GM10266 (cell line): ENCODE measurements at regions not wholly inside any gene's neighbourhood (a gene's known extent, or its start where the extent isn't known, plus 50 kb on each side); places are given as distances from the start of the nearest gene placed in this dataset.

ENCODE experiments used
- DNase-seq: peaks from one replicate; pipeline ENCODE4 v3.0.0; 2012; ENCODE audit errors: extremely low spot score
- CTCF ChIP-seq: IDR thresholded peaks from 2 replicates; pipeline ENCODE4 v1.5.1; 2012; ENCODE audit warnings: mild to moderate bottlenecking, low read depth; ENCODE audit not compliant: control insufficient read depth, insufficient read depth; ENCODE audit errors: missing control alignments

GRCh38 chr10:4692206-4692605, 133.8 kb upstream of the AKR1E2 start:
- no peak for DNase-seq
- no peak for TF ChIP-seq CTCF

GRCh38 chr10:4691776-4692175, 134.2 kb upstream of the AKR1E2 start:
- no peak for TF ChIP-seq CTCF
- no peak for DNase-seq

- no peak for TF ChIP-seq CTCF
- DNase-seq: no peak
Observed at GRCh38 chr10:4691301-4691700, 134.7 kb upstream of the AKR1E2 start.

GRCh38 chr10:4688601-4689000, 137.4 kb upstream of the AKR1E2 start:
- no peak for DNase-seq

GRCh38 chr10:4688168-4688567, 137.8 kb upstream of the AKR1E2 start:
- DNase-seq: no peak
- TF ChIP-seq CTCF: no peak

More at GRCh38 chr10:4688601-4689000, 137.4 kb upstream of the AKR1E2 start:
- no peak for TF ChIP-seq CTCF

- DNase-seq: no peak
- TF ChIP-seq CTCF: no peak
Observed at GRCh38 chr10:4687397-4687796, 138.6 kb upstream of the AKR1E2 start.

- DNase-seq: no peak
- no peak for TF ChIP-seq CTCF
Observed at GRCh38 chr10:4686644-4686996, 139.4 kb upstream of the AKR1E2 start.
